ENCODE measurements at regions not wholly inside any gene's neighbourhood (a gene's known extent, or its start where the extent isn't known, plus 50 kb on each side); places are given as distances from the start of the nearest gene placed in this dataset.

GRCh38 chr15:69852916-69853315 is 244.8 kb downstream of the TLE3 start:
- Mint-ChIP-seq H3K27me3 (ENCODE audit: low read depth in 2 of 2) (peaks cover 15 to 25% of the 10 kb centered on the region in 2 donors), H3K27ac (no peak overlapping the region), H3K4me3 (no peak overlapping the region), H3K36me3 (no peaks in the 10 kb centered on the region), H3K4me1 (peaks cover 4% of the 10 kb centered on the region in 2 donors), H3K9me3 (no peaks in the 10 kb centered on the region)
- no peaks in the 10 kb centered on the region for H3K9me3 ChIP-seq (ENCODE audit: control insufficient read depth, insufficient read depth, low read length)
- ATAC-seq (no peak), DNase-seq (no peak)
- H3K4me3 ChIP-seq (ENCODE audit: low read length), result no peak overlapping the region
- intact Hi-C loops (cut with micrococcal nuclease), result no loop called here
- H3K36me3 ChIP-seq (ENCODE audit: control insufficient read depth, insufficient read depth, low read length), result no peaks in the 10 kb centered on the region
- H3K27ac ChIP-seq (ENCODE audit: low read length), result no peak overlapping the region
- H3K27me3 ChIP-seq (ENCODE audit: control insufficient read depth, insufficient read depth, low read length), result no peaks in the 10 kb centered on the region
- WGBS (ENCODE audit: insufficient coverage), result 89% methylated on average over 4 of the region's 4 CpGs
- H3K4me1 ChIP-seq (ENCODE audit: control insufficient read depth, insufficient read depth, low read length), result peaks cover 7% of the 10 kb centered on the region
- TF ChIP-seq CTCF (IDR thresholded peaks at IDR 0.05), result no peak

GRCh38 chr15:69853544-69853951 is 244.2 kb downstream of the TLE3 start:
- Mint-ChIP-seq H3K27ac (no peak overlapping the region), H3K36me3 (no peaks in the 10 kb centered on the region), H3K27me3 (ENCODE audit: low read depth in 2 of 2) (peaks cover 11 to 19% of the 10 kb centered on the region in 2 donors), H3K4me3 (no peak overlapping the region), H3K9me3 (no peaks in the 10 kb centered on the region), H3K4me1 (peaks cover 6 to 8% of the 10 kb centered on the region in 2 donors)
- ATAC-seq (no peak), DNase-seq (no peak)
- Histone ChIP-seq H3K9me3 (ENCODE audit: control insufficient read depth, insufficient read depth, low read length) (no peaks in the 10 kb centered on the region), H3K36me3 (ENCODE audit: control insufficient read depth, insufficient read depth, low read length) (no peaks in the 10 kb centered on the region), H3K4me1 (ENCODE audit: control insufficient read depth, insufficient read depth, low read length) (peaks cover 13% of the 10 kb centered on the region), H3K4me3 (ENCODE audit: low read length) (no peak overlapping the region), H3K27ac (ENCODE audit: low read length) (no peak overlapping the region), H3K27me3 (ENCODE audit: control insufficient read depth, insufficient read depth, low read length) (no peaks in the 10 kb centered on the region)
- no peak for TF ChIP-seq CTCF (IDR thresholded peaks at IDR 0.05)
- WGBS (ENCODE audit: insufficient coverage), result 96% methylated on average over 6 of the region's 6 CpGs
- intact Hi-C loops (cut with micrococcal nuclease), result no loop called here

GRCh38 chr15:69854001-69854400 is 243.7 kb downstream of the TLE3 start:
- no peaks in the 10 kb centered on the region for H3K27me3 ChIP-seq (ENCODE audit: control insufficient read depth, insufficient read depth, low read length)
- H3K4me1 ChIP-seq (ENCODE audit: control insufficient read depth, insufficient read depth, low read length), result peaks cover 13% of the 10 kb centered on the region
- TF ChIP-seq CTCF (IDR thresholded peaks at IDR 0.05), result no peak
- Mint-ChIP-seq H3K27ac (no peak overlapping the region), H3K36me3 (no peaks in the 10 kb centered on the region), H3K9me3 (no peaks in the 10 kb centered on the region), H3K4me3 (no peak overlapping the region), H3K4me1 (peaks cover 6 to 11% of the 10 kb centered on the region in 2 donors), H3K27me3 (ENCODE audit: low read depth in 2 of 2) (peaks cover 10 to 14% of the 10 kb centered on the region in 2 donors)
- no peaks in the 10 kb centered on the region for H3K36me3 ChIP-seq (ENCODE audit: control insufficient read depth, insufficient read depth, low read length)
- WGBS (ENCODE audit: insufficient coverage), result 64% methylated on average over 1 of the region's 4 CpGs
- ATAC-seq, result no peak
- intact Hi-C loops (cut with micrococcal nuclease), result no loop called here
- no peak for DNase-seq
- no peak overlapping the region for H3K27ac ChIP-seq (ENCODE audit: low read length)
- no peak overlapping the region for H3K4me3 ChIP-seq (ENCODE audit: low read length)
- no peaks in the 10 kb centered on the region for H3K9me3 ChIP-seq (ENCODE audit: control insufficient read depth, insufficient read depth, low read length)

GRCh38 chr15:69854521-69855181 is 243.1 kb downstream of the TLE3 start:
- Histone ChIP-seq H3K27ac (ENCODE audit: low read length) (no peak overlapping the region), H3K4me3 (ENCODE audit: low read length) (no peak overlapping the region), H3K9me3 (ENCODE audit: control insufficient read depth, insufficient read depth, low read length) (no peaks in the 10 kb centered on the region), H3K36me3 (ENCODE audit: control insufficient read depth, insufficient read depth, low read length) (no peaks in the 10 kb centered on the region), H3K4me1 (ENCODE audit: control insufficient read depth, insufficient read depth, low read length) (peaks cover 13% of the 10 kb centered on the region), H3K27me3 (ENCODE audit: control insufficient read depth, insufficient read depth, low read length) (no peaks in the 10 kb centered on the region)
- ATAC-seq (no peak), DNase-seq (no peak)
- Mint-ChIP-seq H3K9me3 (no peaks in the 10 kb centered on the region), H3K36me3 (no peaks in the 10 kb centered on the region), H3K4me1 (peaks cover 6 to 11% of the 10 kb centered on the region in 2 donors), H3K27me3 (ENCODE audit: low read depth in 2 of 2) (peaks cover 8 to 10% of the 10 kb centered on the region in 2 donors), H3K27ac (no peak overlapping the region), H3K4me3 (no peak overlapping the region)
- 78% methylated on average over 11 of the region's 11 CpGs for WGBS (ENCODE audit: insufficient coverage)
- TF ChIP-seq CTCF (IDR thresholded peaks at IDR 0.05), result no peak
- intact Hi-C loops (cut with micrococcal nuclease), result no loop called here
